C4-2B (cell line): ENCODE measurements at regions not wholly inside any gene's neighbourhood (a gene's known extent, or its start where the extent isn't known, plus 50 kb on each side); places are given as distances from the start of the nearest gene placed in this dataset.
"Not testable (repeated sequence)": the region's sequence is repeated elsewhere in the genome, so short reads cannot be mapped to it uniquely, and the experiment has no call there.

ENCODE experiments used
- H3K27ac ChIP-seq: fragments of 450-650 bp; 2 replicates; pipeline ENCODE4 v1.5.1; 2017
- ZFX ChIP-seq: fragments of 450-650 bp; IDR thresholded peaks from 2 replicates; pipeline ENCODE4 v1.6.1; 2017
- TF ChIP-seq, protein P1 (sequence below): fragments of 450-650 bp; conservative IDR thresholded peaks from 2 replicates; pipeline ENCODE4 v1.5.1; 2017; ENCODE audit warnings: mild to moderate bottlenecking

DNA sequence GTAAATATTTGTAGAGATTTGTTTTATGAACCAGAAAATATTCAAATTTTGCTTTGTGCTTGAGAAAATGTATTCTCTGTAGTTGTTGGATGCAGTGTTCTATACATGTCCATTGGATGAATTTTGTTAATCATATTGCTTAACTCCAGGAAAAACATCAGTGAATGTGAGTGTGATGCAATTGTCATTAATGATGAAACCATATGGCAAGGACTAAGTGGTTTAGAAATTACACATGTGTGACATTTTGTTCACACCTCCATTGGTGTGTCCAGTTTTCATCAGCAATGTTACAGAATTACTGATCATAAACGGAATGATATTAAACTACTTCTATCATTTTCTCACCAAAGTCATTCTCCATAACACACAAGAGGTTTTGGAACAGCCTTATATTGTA, 151.8 kb upstream of the ST6GALNAC5 start:
- H3K27ac ChIP-seq = no peak overlapping the region
- no peak for TF ChIP-seq ZFX
- TF ChIP-seq, protein P1, sequence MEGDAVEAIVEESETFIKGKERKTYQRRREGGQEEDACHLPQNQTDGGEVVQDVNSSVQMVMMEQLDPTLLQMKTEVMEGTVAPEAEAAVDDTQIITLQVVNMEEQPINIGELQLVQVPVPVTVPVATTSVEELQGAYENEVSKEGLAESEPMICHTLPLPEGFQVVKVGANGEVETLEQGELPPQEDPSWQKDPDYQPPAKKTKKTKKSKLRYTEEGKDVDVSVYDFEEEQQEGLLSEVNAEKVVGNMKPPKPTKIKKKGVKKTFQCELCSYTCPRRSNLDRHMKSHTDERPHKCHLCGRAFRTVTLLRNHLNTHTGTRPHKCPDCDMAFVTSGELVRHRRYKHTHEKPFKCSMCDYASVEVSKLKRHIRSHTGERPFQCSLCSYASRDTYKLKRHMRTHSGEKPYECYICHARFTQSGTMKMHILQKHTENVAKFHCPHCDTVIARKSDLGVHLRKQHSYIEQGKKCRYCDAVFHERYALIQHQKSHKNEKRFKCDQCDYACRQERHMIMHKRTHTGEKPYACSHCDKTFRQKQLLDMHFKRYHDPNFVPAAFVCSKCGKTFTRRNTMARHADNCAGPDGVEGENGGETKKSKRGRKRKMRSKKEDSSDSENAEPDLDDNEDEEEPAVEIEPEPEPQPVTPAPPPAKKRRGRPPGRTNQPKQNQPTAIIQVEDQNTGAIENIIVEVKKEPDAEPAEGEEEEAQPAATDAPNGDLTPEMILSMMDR = no peak

GRCh38 chr1:76723949-76724348, 143.3 kb upstream of the ST6GALNAC5 start:
- H3K27ac ChIP-seq = no peak overlapping the region
- TF ChIP-seq ZFX = no peak
- TF ChIP-seq, protein P1 = no peak

- H3K27ac ChIP-seq = no peak overlapping the region
- TF ChIP-seq ZFX = no peak
- TF ChIP-seq, protein P1 = no peak
These were observed 142.5 kb upstream of the ST6GALNAC5 start for GRCh38 chr1:76724816-76725215.

- TF ChIP-seq ZFX = no peak
- TF ChIP-seq, protein P1 = no peak
- H3K27ac ChIP-seq = no peak overlapping the region
These were observed 141.2 kb upstream of the ST6GALNAC5 start for GRCh38 chr1:76725864-76726619.

- TF ChIP-seq, protein P1 = no peak
- no peak for TF ChIP-seq ZFX
- H3K27ac ChIP-seq = no peak overlapping the region
These were observed 139.8 kb upstream of the ST6GALNAC5 start for GRCh38 chr1:76727520-76727919.

GRCh38 chr1:76729142-76729541, 138.1 kb upstream of the ST6GALNAC5 start:
- no peak for TF ChIP-seq ZFX
- TF ChIP-seq, protein P1 = no peak
- H3K27ac ChIP-seq = no peak overlapping the region

DNA sequence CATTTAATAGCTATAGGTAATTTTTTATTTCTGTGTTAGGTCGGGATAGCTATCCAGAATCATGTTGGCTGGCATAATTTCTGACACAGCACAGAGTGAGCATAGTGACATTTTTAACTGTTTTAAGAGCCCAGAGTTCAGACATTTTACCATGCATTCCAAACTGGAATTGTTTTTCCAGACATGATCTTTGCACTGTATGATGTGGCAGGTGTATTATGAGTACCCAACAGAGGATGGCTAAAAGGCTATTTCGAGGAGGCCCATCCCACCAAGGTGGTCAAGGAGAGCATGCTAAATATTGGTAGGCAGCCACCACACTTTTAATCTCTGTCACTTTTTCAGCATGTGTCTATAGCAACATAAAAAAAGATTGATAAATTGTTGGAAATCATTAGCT, 137.3 kb upstream of the ST6GALNAC5 start:
- no peak overlapping the region for H3K27ac ChIP-seq
- TF ChIP-seq ZFX = no peak
- TF ChIP-seq, protein P1 = no peak

GRCh38 chr1:76738355-76738754, 128.9 kb upstream of the ST6GALNAC5 start:
- not testable (repeated sequence) for H3K27ac ChIP-seq

DNA sequence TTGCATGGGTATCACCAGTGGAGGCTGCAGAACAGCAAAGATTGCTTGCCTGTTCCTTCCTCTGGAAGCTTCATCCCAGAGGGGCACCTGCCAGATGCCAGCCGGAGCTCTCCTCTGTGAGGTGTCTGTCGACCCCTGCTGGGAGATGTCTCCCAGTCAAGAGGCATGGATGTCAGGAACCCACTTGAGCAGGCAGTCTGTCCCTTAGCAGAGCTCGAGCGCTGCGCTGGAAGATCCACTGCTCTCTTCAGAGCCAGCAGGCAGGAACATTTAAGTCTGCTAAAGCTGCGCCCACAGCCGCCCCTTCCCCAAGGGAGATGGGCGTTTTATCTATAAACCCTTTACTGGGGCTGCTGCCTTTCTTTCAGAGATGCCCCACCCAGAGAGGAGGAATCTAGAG, 126.3 kb upstream of the ST6GALNAC5 start:
- not testable (repeated sequence) for H3K27ac ChIP-seq
